NCI-H748 treated with DMSO at 0.1 percent for 48 hours (cell line): ENCODE measurements at regions not wholly inside any gene's neighbourhood (a gene's known extent, or its start where the extent isn't known, plus 50 kb on each side); places are given as distances from the start of the nearest gene placed in this dataset.
"Not testable (repeated sequence)": the region's sequence is repeated elsewhere in the genome, so short reads cannot be mapped to it uniquely, and the experiment has no call there.

Experiments
- DNase-seq: peaks from one replicate; lab custom pipeline; 2025; lab: John Stamatoyannopoulos, UW

- no peak for DNase-seq
Measured at GRCh38 chr14:98916036-98916435, 356.0 kb downstream of the BCL11B start.

GRCh38 chr14:98916476-98916875 lies 355.5 kb downstream of the BCL11B start:
- DNase-seq = no peak

- DNase-seq = no peak
Measured at GRCh38 chr14:98919434-98919833, 352.6 kb downstream of the BCL11B start.

- DNase-seq = not testable (repeated sequence)
Measured at GRCh38 chr14:98921306-98921705, 350.7 kb downstream of the BCL11B start.

- no peak for DNase-seq
Measured at GRCh38 chr14:98923596-98923995, 348.4 kb downstream of the BCL11B start.

GRCh38 chr14:98924046-98924445 lies 348.0 kb downstream of the BCL11B start:
- no peak for DNase-seq

GRCh38 chr14:98925354-98926040 lies 346.5 kb downstream of the BCL11B start:
- DNase-seq = no peak

GRCh38 chr14:98926146-98926545 lies 345.9 kb downstream of the BCL11B start:
- no peak for DNase-seq

- no peak for DNase-seq
Measured at GRCh38 chr14:98926801-98927200, 345.2 kb downstream of the BCL11B start.

- DNase-seq = no peak
Measured at GRCh38 chr14:98927986-98928385, 344.0 kb downstream of the BCL11B start.

GRCh38 chr14:98928418-98928817 lies 343.6 kb downstream of the BCL11B start:
- no peak for DNase-seq

- DNase-seq = no peak
Measured at GRCh38 chr14:98931126-98931525, 340.9 kb downstream of the BCL11B start.

GRCh38 chr14:98931911-98932310 lies 340.1 kb downstream of the BCL11B start:
- no peak for DNase-seq

GRCh38 chr14:98932431-98933325 lies 339.3 kb downstream of the BCL11B start:
- DNase-seq = no peak

GRCh38 chr14:98934569-98934968 lies 337.4 kb downstream of the BCL11B start:
- DNase-seq = not testable (repeated sequence)

GRCh38 chr14:98935921-98936320 lies 336.1 kb downstream of the BCL11B start:
- no peak for DNase-seq

GRCh38 chr14:98937021-98937420 lies 335.0 kb downstream of the BCL11B start:
- DNase-seq = no peak

GRCh38 chr14:98937712-98938505 lies 334.1 kb downstream of the BCL11B start:
- no peak for DNase-seq

- no peak for DNase-seq
Measured at GRCh38 chr14:98940693-98941437, 331.1 kb downstream of the BCL11B start.

- DNase-seq = no peak
Measured at GRCh38 chr14:98941481-98941880, 330.5 kb downstream of the BCL11B start.

GRCh38 chr14:98943907-98944306 lies 328.1 kb downstream of the BCL11B start:
- DNase-seq = no peak

GRCh38 chr14:98944989-98945388 lies 327.0 kb downstream of the BCL11B start:
- no peak for DNase-seq
